Naive thymus-derived CD4-positive, alpha-beta T cell (primary cell): ENCODE measurements at regions not wholly inside any gene's neighbourhood (a gene's known extent, or its start where the extent isn't known, plus 50 kb on each side); places are given as distances from the start of the nearest gene placed in this dataset.

Experiments
- ATAC-seq: fragments of 150-1000 bp; cut with Tn5 transposase; 2 replicates; pipeline ENCODE4 v1.10.0; 2021; ENCODE audit warnings: mild to moderate bottlenecking, moderate library complexity
- CTCF ChIA-PET: fragments of 350-600 bp; sonication (Branson Sonifier 250); formaldehyde crosslinking; loops from one replicate; lab custom pipeline; 2021; ENCODE audit warnings: antibody characterized with exemption; lab: Charles Lee
- POLR2A ChIA-PET: fragments of 350-600 bp; sonication (Branson Sonifier 250); formaldehyde crosslinking; loops from one replicate; lab custom pipeline; 2021; ENCODE audit warnings: antibody characterized with exemption, inconsistent platforms; lab: Charles Lee
- DNase-seq, 9 donors: peaks; one replicate each; pipeline versions ENCODE4 v3.0.0 to v3.0.0-alpha.2; 2020 to 2022; ENCODE audit warnings: mixed read lengths in 1 of 9
- H3K27ac ChIP-seq: one replicate; pipeline ENCODE4 v1.7.0; 2013; ENCODE audit warnings: mild to moderate bottlenecking, low read depth, low read length, moderate library complexity
- H3K27me3 ChIP-seq, 2 donors: one replicate each; pipeline ENCODE4 v1.7.0; 2013; ENCODE audit warnings: low read length in 2 of 2, mild to moderate bottlenecking in 2 of 2, moderate library complexity in 2 of 2; ENCODE audit not compliant: control insufficient read depth in 2 of 2, insufficient read depth in 2 of 2
- H3K36me3 ChIP-seq, 3 experiments: 1 replicate in 2 of 3; 2 replicates in 1 of 3; pipeline ENCODE4 v1.7.0; 2013; ENCODE audit warnings: low read length in 3 of 3, mild to moderate bottlenecking in 3 of 3, moderate library complexity in 1 of 3; ENCODE audit not compliant: insufficient read depth in 3 of 3, control insufficient read depth in 2 of 3
- H3K4me1 ChIP-seq, 2 donors: one replicate each; pipeline ENCODE4 v1.7.0; 2013; ENCODE audit warnings: low read length in 2 of 2, mild to moderate bottlenecking in 2 of 2, moderate library complexity in 1 of 2; ENCODE audit not compliant: control insufficient read depth in 2 of 2, insufficient read depth in 2 of 2
- H3K4me3 ChIP-seq: 2 replicates; pipeline ENCODE4 v1.7.0; 2013; ENCODE audit warnings: mild to moderate bottlenecking, low read length
- H3K9me3 ChIP-seq, 3 experiments: 1 replicate in 2 of 3; 2 replicates in 1 of 3; pipeline ENCODE4 v1.7.0; 2013; ENCODE audit warnings: low read length in 3 of 3; ENCODE audit not compliant: control insufficient read depth in 2 of 3
- H3K27ac Mint-ChIP-seq, 9 donors: one replicate each; pipeline ENCODE4 v1.8.0; 2020 to 2022; ENCODE audit warnings: mixed read lengths in 9 of 9, mild to moderate bottlenecking in 8 of 9, moderate library complexity in 5 of 9, inconsistent platforms in 2 of 9
- H3K27me3 Mint-ChIP-seq, 5 donors: one replicate each; pipeline ENCODE4 v1.8.0; 2021 to 2022; ENCODE audit warnings: mixed read lengths in 5 of 5, mild to moderate bottlenecking in 1 of 5
- H3K36me3 Mint-ChIP-seq, 5 donors: one replicate each; pipeline ENCODE4 v1.8.0; 2020 to 2022; ENCODE audit warnings: mixed read lengths in 5 of 5, mild to moderate bottlenecking in 3 of 5, inconsistent platforms in 1 of 5
- H3K4me1 Mint-ChIP-seq, 7 donors: one replicate each; pipeline ENCODE4 v1.8.0; 2020 to 2022; ENCODE audit warnings: mixed read lengths in 7 of 7, mild to moderate bottlenecking in 3 of 7, inconsistent platforms in 1 of 7
- H3K4me3 Mint-ChIP-seq, 10 donors: one replicate each; pipeline ENCODE4 v1.8.0; 2020 to 2022; ENCODE audit warnings: mild to moderate bottlenecking in 10 of 10, mixed read lengths in 10 of 10, moderate library complexity in 6 of 10, inconsistent platforms in 2 of 10
- H3K9me3 Mint-ChIP-seq, 11 donors: one replicate each; pipeline ENCODE4 v1.8.0; 2020 to 2022; ENCODE audit warnings: mixed read lengths in 11 of 11, mild to moderate bottlenecking in 4 of 11, inconsistent platforms in 1 of 11, moderate library complexity in 1 of 11
- intact Hi-C, 2 donors: fragments of 100-400 bp; cut with micrococcal nuclease; formaldehyde crosslinking; loops; one replicate each; pipeline ENCODE4 v1.15.1; 2023

DNA sequence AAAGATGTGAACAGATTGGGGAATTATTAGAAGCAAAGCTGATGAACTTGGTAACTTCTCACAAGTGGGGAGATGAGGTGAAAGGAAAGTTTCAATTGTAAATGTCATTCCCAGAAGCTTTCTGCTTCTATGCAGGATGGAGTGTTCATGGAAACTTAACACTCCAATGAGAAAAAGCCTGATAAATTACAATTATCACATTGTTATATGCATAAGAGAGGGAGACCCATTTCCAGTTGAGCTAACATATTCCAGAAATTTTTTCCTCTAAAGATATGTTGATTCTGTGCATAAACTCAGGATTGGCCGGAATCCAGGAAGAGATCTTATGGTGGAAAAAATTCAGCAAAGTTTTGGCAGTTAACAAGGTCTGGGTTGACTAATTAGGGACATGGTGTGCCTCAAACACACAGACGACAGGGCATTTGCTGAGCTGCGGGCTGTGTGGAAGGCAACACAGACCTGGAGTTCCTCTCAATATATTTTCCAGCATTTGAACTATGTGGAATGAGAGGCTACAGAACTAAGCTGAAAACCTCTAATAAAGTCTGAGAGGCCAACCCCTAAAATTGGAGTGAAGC, 64.9 kb upstream of the FGF14 start:
- Mint-ChIP-seq H3K27ac (no peak overlapping the region), H3K4me3 (no peak overlapping the region)

DNA sequence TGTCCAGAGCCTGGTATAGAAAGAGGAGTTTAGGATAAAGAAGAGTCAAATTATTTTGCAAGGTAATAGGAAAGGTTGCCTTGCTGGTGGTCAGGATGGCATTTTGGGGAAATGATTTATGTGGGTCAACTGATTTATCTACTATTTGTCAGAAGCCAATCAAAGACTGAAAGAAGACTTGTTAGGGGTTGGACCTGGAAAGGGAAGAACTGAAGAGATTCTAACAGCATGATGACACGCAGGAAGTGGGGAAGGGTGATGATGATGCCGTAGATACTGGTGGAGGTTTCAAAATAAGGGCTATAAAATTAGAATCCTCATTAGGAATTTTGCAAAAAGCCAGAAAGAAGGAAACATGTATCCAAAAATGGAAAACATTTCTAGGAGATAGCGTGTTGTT, 60.7 kb upstream of the FGF14 start:
- Histone ChIP-seq H3K4me3 (no peak overlapping the region), H3K9me3 (no peaks in the 10 kb centered on the region), H3K36me3 (no peaks in the 10 kb centered on the region), H3K27me3 (no peaks in the 10 kb centered on the region), H3K4me1 (no peaks in the 10 kb centered on the region), H3K27ac (no peak overlapping the region)
- ChIA-PET CTCF (no interaction called here), POLR2A (no interaction called here)
- ATAC-seq (peak; percentile 34), DNase-seq (no peak)
- H3K4me1 Mint-ChIP-seq, result peaks cover 0 to 2% (median under 1%) of the 10 kb centered on the region in 7 donors
- no peak overlapping the region for H3K27ac Mint-ChIP-seq
- H3K27me3 Mint-ChIP-seq, result peaks cover 2 to 35% (median 24%) of the 10 kb centered on the region in 5 donors
- no peak overlapping the region for H3K4me3 Mint-ChIP-seq
- no peaks in the 10 kb centered on the region for H3K36me3 Mint-ChIP-seq
- intact Hi-C loops, result no loop called here
- peaks cover 0 to 4% (median 0%) of the 10 kb centered on the region in 11 donors for H3K9me3 Mint-ChIP-seq

More for the DNA sequence above, 64.9 kb upstream of the FGF14 start:
- intact Hi-C loops, result no loop called here
- Mint-ChIP-seq H3K27me3 (peaks cover 6 to 49% (median 37%) of the 10 kb centered on the region in 5 donors), H3K36me3 (no peaks in the 10 kb centered on the region), H3K4me1 (no peaks in the 10 kb centered on the region), H3K9me3 (peaks cover 0 to 5% (median 0%) of the 10 kb centered on the region in 11 donors)
- Histone ChIP-seq H3K9me3 (no peaks in the 10 kb centered on the region), H3K27ac (no peak overlapping the region), H3K4me1 (no peaks in the 10 kb centered on the region), H3K27me3 (no peaks in the 10 kb centered on the region), H3K4me3 (no peak overlapping the region), H3K36me3 (no peaks in the 10 kb centered on the region)
- ATAC-seq, result no peak
- no peak for DNase-seq
- ChIA-PET POLR2A (no interaction called here), CTCF (interaction anchor here (0.9 kb wide), 1 partner anchor 10 kb away, joined by 3 read pairs; no protein-coding TSS in a partner anchor)

DNA sequence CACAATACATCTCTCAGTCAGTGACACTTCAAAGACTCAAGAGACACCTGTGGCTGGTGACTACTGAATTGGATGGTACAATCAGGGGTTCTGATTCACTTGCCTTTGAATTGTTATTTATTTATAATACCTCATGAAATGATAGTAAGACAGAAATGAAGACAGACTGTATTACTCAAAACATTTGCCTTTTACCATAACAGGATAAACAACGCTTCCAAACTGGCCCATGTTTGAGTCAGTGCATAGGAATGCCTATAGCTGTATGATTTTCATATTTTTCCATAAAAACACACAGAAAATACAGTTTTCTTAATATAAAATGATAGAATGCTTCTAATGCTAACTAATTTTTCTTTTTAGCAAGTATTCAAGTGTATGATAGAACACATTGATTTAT, 59.5 kb upstream of the FGF14 start:
- CTCF ChIA-PET, result no interaction called here
- H3K9me3 ChIP-seq, result no peaks in the 10 kb centered on the region
- peaks cover 0 to 2% (median 0%) of the 10 kb centered on the region in 11 donors for H3K9me3 Mint-ChIP-seq
- peaks cover 0 to 7% (median 5%) of the 10 kb centered on the region in 7 donors for H3K4me1 Mint-ChIP-seq
- H3K4me1 ChIP-seq, result no peaks in the 10 kb centered on the region
- no peak overlapping the region for H3K27ac ChIP-seq
- no peak overlapping the region for H3K4me3 Mint-ChIP-seq
- ATAC-seq (no peak), DNase-seq (no peak)
- no peaks in the 10 kb centered on the region for H3K36me3 ChIP-seq
- no peaks in the 10 kb centered on the region for H3K36me3 Mint-ChIP-seq
- intact Hi-C loops, result no loop called here
- H3K27me3 ChIP-seq, result no peaks in the 10 kb centered on the region
- peaks cover 2 to 35% (median 22%) of the 10 kb centered on the region in 5 donors for H3K27me3 Mint-ChIP-seq
- H3K4me3 ChIP-seq, result no peak overlapping the region
- H3K27ac Mint-ChIP-seq, result no peak overlapping the region
- POLR2A ChIA-PET, result no interaction called here

DNA sequence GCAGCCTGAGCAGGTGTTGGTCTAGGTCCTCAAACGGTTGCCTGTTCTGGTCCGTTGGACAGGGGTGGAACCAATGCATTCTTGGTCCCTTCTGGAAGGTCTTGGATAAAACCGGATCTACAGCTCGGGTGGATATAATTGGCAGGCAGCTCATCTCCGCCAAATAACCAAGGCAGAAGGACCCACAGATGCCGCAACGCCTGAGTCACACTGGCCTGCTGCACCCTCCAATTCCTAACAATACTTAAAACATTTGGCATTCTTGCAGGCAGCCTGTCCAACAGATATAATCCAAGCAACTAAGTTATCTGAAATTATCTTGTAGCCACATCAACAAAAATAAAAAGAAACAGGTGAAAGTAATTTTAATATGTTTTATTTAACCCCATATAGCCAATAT, 59.0 kb upstream of the FGF14 start:
- H3K4me3 Mint-ChIP-seq, result no peak overlapping the region
- no peak for ATAC-seq

DNA sequence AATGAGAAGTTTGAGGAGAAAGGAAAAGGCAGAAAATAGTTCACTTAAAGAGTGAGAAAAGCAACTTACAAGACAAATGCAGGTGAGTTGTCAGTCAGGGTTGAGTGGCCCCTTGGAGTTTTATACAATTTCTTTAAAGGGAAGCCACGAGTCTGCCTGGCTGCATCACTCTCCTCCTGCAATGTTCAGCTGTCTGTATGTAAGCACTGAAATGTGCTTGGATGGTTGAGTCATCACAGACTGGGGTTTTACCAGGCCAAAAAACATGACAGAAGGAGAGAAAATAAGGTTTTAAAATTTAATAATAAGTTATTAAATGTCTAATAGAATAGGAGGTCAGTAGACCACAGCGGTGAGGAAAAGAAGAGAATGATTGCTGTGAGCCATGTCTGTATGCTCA, 51.0 kb upstream of the FGF14 start:
- no peak overlapping the region for H3K4me3 ChIP-seq
- no peaks in the 10 kb centered on the region for H3K36me3 Mint-ChIP-seq
- H3K9me3 ChIP-seq, result no peaks in the 10 kb centered on the region
- ATAC-seq, result no peak
- peaks cover 0 to 23% (median 18%) of the 10 kb centered on the region in 5 donors for H3K27me3 Mint-ChIP-seq
- peaks cover 0 to 7% (median 5%) of the 10 kb centered on the region in 7 donors for H3K4me1 Mint-ChIP-seq
- peaks cover 0 to 2% (median 0%) of the 10 kb centered on the region in 11 donors for H3K9me3 Mint-ChIP-seq
- POLR2A ChIA-PET, result no interaction called here
- no peak overlapping the region for H3K27ac Mint-ChIP-seq
- no peak for DNase-seq
- CTCF ChIA-PET, result interaction anchor here (0.6 kb wide), 1 partner anchor 312 kb away, joined by 3 read pairs; no protein-coding TSS in a partner anchor
- no peaks in the 10 kb centered on the region for H3K36me3 ChIP-seq
- intact Hi-C loops, result no loop called here
- no peak overlapping the region for H3K27ac ChIP-seq
- no peaks in the 10 kb centered on the region for H3K4me1 ChIP-seq
- no peak overlapping the region for H3K4me3 Mint-ChIP-seq
- no peaks in the 10 kb centered on the region for H3K27me3 ChIP-seq

More for the DNA sequence above, 59.0 kb upstream of the FGF14 start:
- ChIA-PET CTCF (no interaction called here), POLR2A (no interaction called here)
- Histone ChIP-seq H3K4me3 (no peak overlapping the region), H3K27me3 (no peaks in the 10 kb centered on the region), H3K36me3 (no peaks in the 10 kb centered on the region), H3K9me3 (no peaks in the 10 kb centered on the region), H3K27ac (no peak overlapping the region), H3K4me1 (no peaks in the 10 kb centered on the region)
- Mint-ChIP-seq H3K9me3 (no peaks in the 10 kb centered on the region), H3K27me3 (peaks cover 2 to 30% (median 17%) of the 10 kb centered on the region in 5 donors), H3K36me3 (no peaks in the 10 kb centered on the region), H3K4me1 (peaks cover 0 to 7% (median 5%) of the 10 kb centered on the region in 7 donors), H3K27ac (no peak overlapping the region)
- intact Hi-C loops, result no loop called here
- DNase-seq, result no peak
